HG02943 (cell line): ENCODE measurements at regions not wholly inside any gene's neighbourhood (a gene's known extent, or its start where the extent isn't known, plus 50 kb on each side); places are given as distances from the start of the nearest gene placed in this dataset.
"Not testable (repeated sequence)": the region's sequence is repeated elsewhere in the genome, so short reads cannot be mapped to it uniquely, and the experiment has no call there.

Experiments used
- ATAC-seq: cut with Tn5 transposase; IDR thresholded peaks from one replicate; pipeline ENCODE4 v1.9.1; 2021; ENCODE audit warnings: mild to moderate bottlenecking, low read depth, moderate library complexity; ENCODE audit not compliant: unreplicated experiment

DNA sequence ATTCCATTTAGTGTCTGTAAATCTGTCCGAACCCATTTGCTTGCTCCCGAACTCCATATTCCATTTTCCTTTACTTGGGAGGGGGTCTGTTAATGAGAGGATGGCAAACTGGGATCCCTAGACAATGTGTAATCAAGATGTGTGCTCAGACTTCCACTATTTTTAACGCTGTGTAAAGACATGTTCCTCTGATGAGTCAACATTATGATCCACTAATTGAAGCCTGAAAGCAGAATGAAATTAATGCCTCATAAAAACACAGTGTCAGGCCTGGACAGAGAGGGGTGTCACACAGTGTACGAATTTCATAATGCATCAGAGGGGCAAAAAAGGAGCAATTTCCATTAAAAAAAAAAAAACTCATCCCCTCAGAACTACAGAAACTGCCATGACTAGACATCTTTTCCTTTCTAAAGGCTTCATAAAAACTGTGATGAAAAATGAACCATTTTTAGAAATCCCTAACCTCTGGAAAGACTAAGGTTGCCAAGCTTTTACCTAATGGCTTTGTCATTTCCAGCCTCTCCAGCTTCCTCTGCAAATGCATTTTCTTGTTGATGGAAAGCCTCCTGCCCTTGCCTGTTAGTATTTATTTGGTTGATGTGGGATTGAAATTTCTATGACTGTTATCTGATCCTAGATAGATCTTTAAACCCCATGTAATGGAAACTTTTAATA, 209.2 kb upstream of the DCC start:
- no peak for ATAC-seq

GRCh38 chr18:52131845-52132244, 208.2 kb upstream of the DCC start:
- no peak for ATAC-seq

DNA sequence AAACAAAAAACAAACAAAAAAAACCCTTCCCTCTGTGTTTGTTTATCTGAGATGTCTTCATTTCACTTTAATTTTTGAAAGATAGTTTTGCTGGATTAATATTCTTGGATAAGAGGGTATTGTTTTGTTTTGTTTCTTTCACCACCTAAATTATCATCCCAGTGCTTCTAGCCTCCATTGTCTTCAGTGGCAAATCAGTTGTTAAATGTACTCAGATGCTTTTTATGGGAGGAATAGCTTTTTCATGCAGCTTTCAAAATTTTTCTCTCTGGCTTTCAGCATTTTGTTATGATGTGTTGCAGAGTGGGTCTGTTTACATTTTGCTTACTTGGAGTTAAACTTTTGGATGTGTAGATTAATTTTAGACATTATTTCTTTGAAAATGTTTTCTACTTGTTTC, 203.5 kb upstream of the DCC start:
- no peak for ATAC-seq

DNA sequence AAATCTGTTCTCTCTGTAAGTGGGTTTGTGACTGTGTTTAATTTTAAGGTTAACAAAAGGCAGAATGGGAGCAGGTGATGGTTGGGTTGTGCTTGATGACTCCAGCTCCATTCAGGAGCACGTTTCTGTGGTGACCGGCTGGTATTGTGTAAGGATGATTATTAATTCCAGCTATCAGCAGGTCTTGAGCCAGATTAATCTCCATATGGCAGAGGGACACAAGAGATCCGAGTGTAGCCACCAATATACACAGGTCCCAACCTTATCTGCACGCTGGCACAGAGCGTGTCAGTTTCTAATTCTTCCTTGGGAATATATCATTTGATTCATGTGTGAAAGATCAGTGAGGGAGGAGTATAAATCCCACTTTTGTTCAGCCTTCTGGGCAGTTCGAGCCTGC, 199.0 kb upstream of the DCC start:
- ATAC-seq: no peak

DNA sequence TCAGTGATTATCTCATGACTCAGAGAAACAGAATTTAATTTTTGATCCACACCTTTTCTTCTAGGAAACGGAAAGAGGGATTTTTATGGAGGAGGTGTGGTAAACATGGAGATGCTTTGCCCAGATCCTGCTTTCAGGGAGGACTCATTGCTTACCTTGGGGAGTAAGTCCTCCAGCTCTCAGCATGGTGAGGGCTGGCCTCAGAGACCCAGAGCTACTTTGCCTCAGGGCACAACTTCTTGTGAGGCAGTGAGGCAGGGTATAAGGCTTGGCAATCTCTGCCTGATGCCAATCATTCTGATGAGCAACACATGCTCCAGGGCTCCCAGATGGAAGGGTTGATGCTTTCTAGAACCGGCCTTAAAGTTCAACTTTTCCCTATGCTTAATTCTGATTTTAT, 189.9 kb upstream of the DCC start:
- ATAC-seq: no peak

DNA sequence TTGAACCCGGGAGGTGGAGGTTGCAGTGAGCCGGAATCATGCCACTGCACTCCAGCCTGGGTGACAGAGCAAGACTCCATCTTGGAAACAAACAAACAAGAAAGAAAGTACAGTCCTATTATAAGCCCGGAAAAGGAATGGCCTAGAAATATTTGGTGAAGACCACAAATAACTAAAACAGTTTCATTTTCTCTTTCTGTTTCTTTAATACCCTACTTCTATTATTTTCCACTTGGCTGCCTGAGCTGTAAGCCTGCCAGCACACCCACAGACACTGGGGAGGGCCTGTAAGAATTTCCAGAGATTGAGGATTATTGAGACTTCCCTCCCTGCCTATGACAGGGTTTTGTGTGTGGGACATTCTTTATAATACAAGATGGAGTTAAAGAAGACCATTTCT, 188.0 kb upstream of the DCC start:
- ATAC-seq: no peak

- ATAC-seq: no peak
These were observed 183.8 kb upstream of the DCC start for GRCh38 chr18:52156166-52156565.

DNA sequence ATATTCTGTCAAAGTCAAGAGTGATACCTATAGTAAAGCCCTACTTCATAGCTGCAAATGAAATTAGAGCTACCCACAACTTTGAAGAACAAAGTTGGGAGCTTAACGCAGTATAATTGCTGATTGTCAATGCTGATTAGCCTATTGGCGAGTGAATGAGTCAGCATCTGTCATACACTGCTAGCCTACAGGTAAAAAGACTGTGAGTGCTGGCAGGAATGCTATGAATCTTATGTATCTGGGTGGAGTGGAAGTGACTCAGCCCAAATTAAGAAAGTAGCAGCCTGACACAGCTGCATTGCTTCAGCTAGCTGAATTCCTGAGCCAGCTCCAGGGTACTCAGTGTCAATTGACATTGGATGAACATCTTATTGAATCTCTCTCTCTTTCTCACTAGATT, 179.4 kb upstream of the DCC start:
- ATAC-seq: no peak

- ATAC-seq: no peak
These were observed 176.5 kb upstream of the DCC start for GRCh38 chr18:52163478-52163877.

- not testable (repeated sequence) for ATAC-seq
These were observed 171.9 kb upstream of the DCC start for GRCh38 chr18:52168131-52168530.

DNA sequence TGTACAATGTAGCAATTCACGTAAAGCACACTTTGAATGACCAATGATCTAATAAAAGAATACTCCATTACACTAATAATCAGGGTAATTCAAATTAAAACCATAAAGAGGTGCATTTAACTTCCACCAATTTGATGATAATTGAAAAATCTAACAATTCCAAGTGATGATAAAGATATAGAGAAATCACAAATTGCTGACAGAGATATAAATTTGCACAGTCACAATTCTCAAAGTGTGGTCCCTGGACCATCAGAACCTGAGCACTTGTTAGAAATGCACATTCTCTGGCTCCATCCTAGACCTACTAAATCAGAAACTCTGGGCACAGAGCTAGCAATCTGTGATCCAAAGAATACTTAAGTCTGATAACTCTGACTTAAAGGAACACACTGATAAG, 165.8 kb upstream of the DCC start:
- ATAC-seq: no peak

- ATAC-seq: no peak
These were observed 164.6 kb upstream of the DCC start for GRCh38 chr18:52175406-52175805.

GRCh38 chr18:52183107-52183506, 156.9 kb upstream of the DCC start:
- ATAC-seq: no peak

DNA sequence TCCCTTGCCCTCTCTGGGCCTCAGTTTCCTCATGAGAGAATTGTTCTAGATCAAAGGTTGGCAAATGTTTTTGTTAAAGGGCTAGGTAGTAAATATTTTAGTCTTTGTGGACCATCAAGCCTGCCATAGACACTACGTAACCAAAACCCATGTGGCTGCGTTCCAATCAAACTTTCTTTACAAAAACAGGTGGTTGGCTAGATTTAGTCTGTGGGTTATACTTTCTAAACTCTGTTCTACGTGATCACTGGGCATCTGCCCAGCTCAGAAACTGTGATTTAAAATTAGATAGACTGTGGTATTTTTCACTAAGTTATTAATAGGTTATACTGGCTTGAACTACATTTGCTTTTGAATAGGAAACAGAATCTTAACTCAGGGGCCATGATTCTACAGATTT, 149.8 kb upstream of the DCC start:
- ATAC-seq: no peak

DNA sequence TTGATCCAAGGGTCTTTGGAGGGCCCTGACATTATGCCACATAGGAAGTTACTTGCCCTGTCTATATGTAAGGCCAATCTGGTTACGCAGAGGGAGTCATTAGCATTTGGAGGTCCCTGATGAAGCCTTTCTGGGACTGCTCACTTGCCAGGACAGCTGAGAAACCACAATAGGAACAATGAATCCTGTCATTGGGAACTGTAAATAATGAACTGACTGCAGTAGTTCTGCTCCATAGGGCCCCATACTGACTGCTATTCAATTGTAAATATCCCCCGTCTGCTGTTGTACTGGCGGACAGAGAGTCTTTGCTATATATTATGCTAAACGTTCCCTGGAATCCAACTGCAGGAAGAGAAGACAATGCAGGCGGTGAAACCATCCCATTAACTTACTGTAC, 149.4 kb upstream of the DCC start:
- no peak for ATAC-seq

DNA sequence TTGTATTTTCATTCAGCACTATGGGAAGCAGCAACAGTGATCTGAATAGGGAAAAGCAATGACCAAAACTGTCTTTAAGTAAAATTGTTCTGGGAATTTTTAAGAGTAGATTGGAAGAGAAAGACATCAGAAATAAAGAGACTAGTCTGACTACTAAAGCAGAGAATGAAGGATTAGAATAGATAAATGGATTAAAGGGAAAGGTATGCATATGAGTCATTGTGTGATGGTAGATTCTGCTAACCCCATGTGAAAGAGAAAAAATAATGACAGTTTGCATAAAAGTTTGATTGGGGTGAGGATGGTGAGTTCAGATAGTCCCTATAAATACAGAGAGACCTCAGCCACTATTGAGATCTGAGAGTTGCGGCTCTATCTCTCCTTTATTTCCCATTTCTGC, 139.6 kb upstream of the DCC start:
- ATAC-seq: no peak

DNA sequence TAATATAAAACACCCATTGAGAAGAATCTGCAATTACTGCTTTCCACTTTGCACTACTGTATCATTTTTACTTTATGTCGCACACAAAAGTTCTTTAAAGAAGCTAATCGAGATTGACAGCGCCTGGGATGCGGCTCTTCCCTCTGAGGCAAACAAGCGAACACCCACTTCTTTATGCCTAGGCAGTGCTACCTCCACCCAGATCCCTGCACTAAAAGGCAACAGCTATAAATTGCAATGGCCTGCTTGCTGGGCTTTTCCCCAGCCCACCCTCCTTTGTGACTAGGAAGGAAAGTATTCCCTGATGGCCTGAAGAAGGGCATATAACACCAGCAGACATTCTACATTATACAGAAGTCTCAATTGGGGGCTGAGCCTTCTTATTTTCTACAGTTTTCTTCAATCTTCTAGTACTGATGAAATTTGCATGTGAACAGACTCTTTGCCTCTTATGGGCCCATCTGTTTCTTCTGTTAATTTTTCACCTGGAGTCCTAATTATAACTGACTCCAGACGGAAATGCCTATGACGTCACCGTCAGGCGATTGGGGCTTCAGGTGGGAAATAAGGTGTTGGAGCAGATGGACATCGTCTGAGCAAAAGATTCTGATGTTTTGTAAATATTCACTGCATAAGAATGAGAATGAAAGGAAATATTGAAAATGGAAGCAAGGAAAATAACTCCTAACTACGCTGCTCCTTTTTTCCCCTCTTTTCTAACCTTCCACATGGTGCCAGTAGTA, 138.9 kb upstream of the DCC start:
- no peak for ATAC-seq

GRCh38 chr18:52208646-52209045, 131.4 kb upstream of the DCC start:
- ATAC-seq: no peak

DNA sequence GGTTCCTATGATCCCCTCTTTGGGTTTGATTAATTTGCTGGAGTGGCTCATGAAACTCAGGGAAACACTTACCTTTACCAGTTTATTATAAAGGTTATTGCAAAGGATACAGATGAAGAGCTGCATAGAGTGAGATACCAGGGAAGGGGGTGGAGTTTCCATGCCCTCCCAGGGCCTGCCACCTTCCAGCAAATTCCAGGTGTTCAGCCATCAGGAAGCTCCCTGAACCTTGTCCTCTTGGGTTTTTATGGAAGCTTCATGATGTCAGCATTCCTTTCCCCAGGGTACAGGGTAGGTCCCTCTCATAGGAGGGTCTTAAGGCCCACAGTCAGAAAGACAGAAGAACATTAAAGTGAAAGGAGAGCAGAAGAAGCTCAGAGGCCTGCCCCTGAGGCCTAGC, 123.9 kb upstream of the DCC start:
- no peak for ATAC-seq

- no peak for ATAC-seq
These were observed 123.3 kb upstream of the DCC start for GRCh38 chr18:52216666-52217065.

DNA sequence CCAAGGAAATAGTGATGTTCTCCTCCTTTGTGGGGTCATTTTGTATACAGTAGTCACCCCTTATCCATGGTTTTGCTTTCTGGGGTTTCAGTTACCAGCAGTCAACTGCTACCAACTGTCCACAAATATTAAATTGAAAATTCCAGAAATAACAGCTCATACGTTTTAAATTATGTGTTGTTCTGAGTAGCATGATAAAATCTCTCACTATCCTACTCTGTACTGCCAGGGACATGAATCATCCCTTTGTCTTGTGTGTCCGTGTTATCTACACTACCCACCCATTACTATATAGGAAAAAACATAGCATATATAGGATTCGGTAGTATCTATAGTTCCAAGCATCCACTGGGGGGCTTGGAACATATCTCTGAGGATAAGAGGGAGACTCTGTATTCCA, 120.9 kb upstream of the DCC start:
- ATAC-seq: no peak

DNA sequence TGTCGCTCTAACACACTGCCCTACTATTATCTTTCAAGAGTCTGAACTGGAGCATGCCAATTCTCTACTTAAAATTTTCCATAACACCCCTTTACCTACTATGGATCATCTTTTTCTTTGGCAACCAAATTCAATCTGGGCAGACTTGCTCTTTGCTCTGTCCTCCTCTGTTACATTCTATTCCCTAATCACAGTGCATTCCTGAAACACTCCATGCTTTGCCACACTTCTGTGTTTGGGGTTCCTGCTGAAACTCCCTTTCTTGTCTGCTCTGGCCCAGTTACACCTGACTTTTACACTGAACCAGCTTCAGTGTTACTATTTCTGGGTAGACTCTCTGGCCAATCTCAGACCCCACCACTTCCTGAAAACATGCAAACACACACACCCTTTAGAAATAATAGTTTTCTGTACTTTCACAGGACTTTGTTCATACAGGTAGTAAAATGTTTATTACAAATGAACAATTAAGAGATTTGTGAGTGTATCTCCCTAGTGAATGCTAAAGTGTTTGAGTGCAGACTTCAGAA, 119.9 kb upstream of the DCC start:
- no peak for ATAC-seq
